IMR-90 (cell line): ENCODE measurements at regions not wholly inside any gene's neighbourhood (a gene's known extent, or its start where the extent isn't known, plus 50 kb on each side); places are given as distances from the start of the nearest gene placed in this dataset.
A peak's percentile ranks its signal among the peaks of the same experiment; 100 is the strongest.

Experiments used
- ATAC-seq: fragments of 200-7000 bp; cut with Tn5 transposase; 2 replicates; pipeline ENCODE4 v1.9.1; 2020; ENCODE audit warnings: low read depth, mild to moderate bottlenecking, moderate library complexity
- BruUV-seq: library from RNA; stranded (reverse); fragments of 400-500 nt; replicated peaks from 2 replicates; lab custom pipeline; 2021; lab: Mats Ljungman, UMichigan
- CTCF ChIA-PET: fragments of 300-600 bp; formaldehyde crosslinking; extraction: SDS; loops from one replicate; lab custom pipeline; 2021; ENCODE audit warnings: antibody characterized with exemption; lab: Yijun Ruan, JAX
- POLR2A ChIA-PET: fragments of 300-600 bp; sonication (Branson Sonifier 250); formaldehyde crosslinking; loops from one replicate; lab custom pipeline; 2022; ENCODE audit warnings: antibody characterized with exemption; ENCODE audit not compliant: unreplicated experiment; lab: Charles Lee
- DNase-seq: peaks from one replicate; pipeline ENCODE4 v3.0.0; 2013
- H2AFZ ChIP-seq: replicated peaks from 2 replicates; pipeline ENCODE3; 2013; ENCODE audit warnings: low read length, mild to moderate bottlenecking; ENCODE audit not compliant: poor library complexity
- H2AK5ac ChIP-seq: 2 replicates; pipeline ENCODE4 v1.6.1; 2013; ENCODE audit warnings: low read depth, low read length, inconsistent platforms
- H2AK9ac ChIP-seq: replicated peaks from 2 replicates; pipeline ENCODE3; 2013; ENCODE audit warnings: mild to moderate bottlenecking, low read depth, low read length, moderate library complexity; ENCODE audit not compliant: poor library complexity
- H2BK120ac ChIP-seq: 2 replicates; pipeline ENCODE4 v1.6.1; 2013; ENCODE audit warnings: low read depth, low read length, inconsistent platforms
- H2BK15ac ChIP-seq: 3 replicates; pipeline ENCODE4 v1.6.1; 2013; ENCODE audit warnings: low read depth, low read length, inconsistent platforms
- H2BK20ac ChIP-seq: 2 replicates; pipeline ENCODE4 v1.6.1; 2013; ENCODE audit warnings: low read depth, mild to moderate bottlenecking, inconsistent platforms, low read length, moderate library complexity
- H2BK5ac ChIP-seq: 2 replicates; pipeline ENCODE4 v1.6.1; 2013; ENCODE audit warnings: mild to moderate bottlenecking, low read depth, low read length, inconsistent platforms; ENCODE audit not compliant: poor library complexity, severe bottlenecking
- H3K14ac ChIP-seq: replicated peaks from 2 replicates; pipeline ENCODE4 v1.6.1; 2013; ENCODE audit warnings: low read depth, low read length, inconsistent platforms
- H3K18ac ChIP-seq: 2 replicates; pipeline ENCODE4 v1.6.1; 2013; ENCODE audit warnings: low read depth, low read length, control low read depth
- H3K23ac ChIP-seq: 2 replicates; pipeline ENCODE4 v1.6.1; 2013; ENCODE audit warnings: low read depth, low read length, inconsistent platforms
- H3K27ac ChIP-seq: 2 replicates; pipeline ENCODE4 v1.5.1; 2013; ENCODE audit warnings: mild to moderate bottlenecking, control low read depth, low read length; ENCODE audit not compliant: insufficient read depth
- H3K27me3 ChIP-seq: 2 replicates; pipeline ENCODE4 v1.6.1; 2013; ENCODE audit warnings: low read length; ENCODE audit not compliant: control insufficient read depth, insufficient read depth
- H3K36me3 ChIP-seq: 2 replicates; pipeline ENCODE4 v1.6.1; 2013; ENCODE audit warnings: low read length, mixed read lengths; ENCODE audit not compliant: control insufficient read depth, insufficient read depth
- H3K4ac ChIP-seq: 2 replicates; pipeline ENCODE4 v1.6.1; 2013; ENCODE audit warnings: low read depth, low read length, inconsistent platforms
- H3K4me1 ChIP-seq: 2 replicates; pipeline ENCODE4 v1.6.1; 2013; ENCODE audit warnings: low read length, mixed read lengths; ENCODE audit not compliant: control insufficient read depth, insufficient read depth
- H3K4me2 ChIP-seq: 2 replicates; pipeline ENCODE4 v1.6.1; 2013; ENCODE audit warnings: low read depth, mild to moderate bottlenecking, control low read depth, low read length, moderate library complexity
- H3K4me3 ChIP-seq: 2 replicates; pipeline ENCODE4 v1.5.1; 2013; ENCODE audit warnings: low read depth, mild to moderate bottlenecking, control low read depth, low read length, moderate library complexity; ENCODE audit not compliant: insufficient read depth
- H3K56ac ChIP-seq: 2 replicates; pipeline ENCODE4 v1.6.1; 2013; ENCODE audit warnings: low read length, inconsistent platforms; ENCODE audit not compliant: insufficient read depth; ENCODE audit errors: extremely low read depth
- H3K79me1 ChIP-seq, 2 experiments: 2 replicates each; pipeline ENCODE4 v1.6.1; 2013; ENCODE audit warnings: low read length in 2 of 2, inconsistent platforms in 1 of 2, low read depth in 1 of 2
- H3K9ac ChIP-seq: 2 replicates; pipeline ENCODE4 v1.6.1; 2013; ENCODE audit warnings: low read depth, low read length, control low read depth
- H3K9me1 ChIP-seq: 2 replicates; pipeline ENCODE4 v1.6.1; 2013; ENCODE audit warnings: low read length, inconsistent platforms; ENCODE audit not compliant: insufficient read depth
- H3K9me3 ChIP-seq: 2 replicates; pipeline ENCODE4 v1.6.1; 2013; ENCODE audit warnings: low read length; ENCODE audit not compliant: control insufficient read depth, insufficient read depth
- H4K20me1 ChIP-seq: 2 replicates; pipeline ENCODE4 v1.6.1; 2013; ENCODE audit warnings: low read length, inconsistent platforms; ENCODE audit not compliant: insufficient read depth
- H4K5ac ChIP-seq: 2 replicates; pipeline ENCODE4 v1.6.1; 2013; ENCODE audit warnings: mild to moderate bottlenecking, low read depth, low read length, control low read depth
- H4K8ac ChIP-seq, 2 experiments: 2 replicates each; pipeline ENCODE4 v1.6.1; 2013; ENCODE audit warnings: low read depth in 2 of 2, low read length in 2 of 2, control low read depth in 1 of 2, inconsistent platforms in 1 of 2
- H4K91ac ChIP-seq: 2 replicates; pipeline ENCODE4 v1.6.1; 2013; ENCODE audit warnings: low read depth, low read length, inconsistent platforms; ENCODE audit not compliant: insufficient read depth
- FOS ChIP-seq: fragments of 150-350 bp; IDR thresholded peaks from 2 replicates; pipeline ENCODE4 v1.6.1; 2016; ENCODE audit warnings: low read depth, low read length
- dilution Hi-C: fragments of 300-500 bp; cut with HindIII; formaldehyde crosslinking; loops from one replicate; pipeline ENCODE4 v1.14.3; 2018; ENCODE audit warnings: low sequenced_read_pairs; ENCODE audit not compliant: unreplicated experiment
- in situ Hi-C: fragments of 300-500 bp; cut with MboI; formaldehyde crosslinking; loops from 3 replicates; pipeline ENCODE4 v1.14.3; 2019; ENCODE audit warnings: low sequenced_read_pairs, inconsistent platforms, mixed read lengths
- intact Hi-C: fragments of 100-400 bp; cut with micrococcal nuclease; formaldehyde crosslinking; loops from 2 replicates; pipeline ENCODE4 v1.10.0; 2022
- TF ChIP-seq, protein P1 (sequence below): conservative IDR thresholded peaks from 2 replicates; pipeline ENCODE4 v1.5.1; 2012; ENCODE audit warnings: mild to moderate bottlenecking, low read depth, low read length, improper control_type of control experiment

DNA sequence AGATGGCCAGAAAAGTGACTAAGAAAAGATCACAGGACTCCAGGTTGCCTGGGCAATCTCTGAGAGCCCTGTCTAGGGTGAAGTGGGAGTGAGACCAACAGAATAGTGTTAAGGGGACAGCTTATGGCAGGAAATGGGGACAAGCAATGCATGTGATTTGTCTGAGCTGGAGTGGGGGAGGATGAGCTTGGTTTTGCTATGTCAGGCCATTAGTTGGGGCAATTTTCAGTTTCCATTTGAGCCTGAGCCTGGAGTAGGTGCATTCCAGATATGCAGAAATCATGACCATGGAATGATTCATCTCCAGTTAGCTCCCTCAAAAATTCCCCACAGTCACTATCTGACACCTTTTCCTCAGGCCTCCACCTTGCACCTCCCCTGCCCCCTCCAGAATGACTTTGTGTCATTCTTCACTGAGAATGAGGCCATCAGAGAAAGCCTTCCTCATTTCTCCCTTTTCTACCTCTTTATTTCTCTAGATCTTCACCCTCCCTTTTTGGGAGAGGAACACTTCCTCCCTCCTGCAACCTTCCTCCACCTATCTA, 150.9 kb upstream of the PLEKHG7 start:
- no peaks in the 10 kb centered on the region for H4K20me1 ChIP-seq
- H3K4me1 ChIP-seq, result peaks cover 3% of the 10 kb centered on the region
- H4K91ac ChIP-seq, result no peak overlapping the region
- H4K5ac ChIP-seq, result 0 out of 2 replicates have a peak overlapping the region, but pooled peaks have one; percentile 15
- H3K9ac ChIP-seq, result no peak overlapping the region
- peak overlapping the region; percentile 33; the same call in 1 of the 2 replicates for H2BK120ac ChIP-seq
- ATAC-seq (peak; percentile 80), DNase-seq (peak; percentile 73)
- H3K4ac ChIP-seq, result peak overlapping the region; percentile 47
- TF ChIP-seq, protein P1, sequence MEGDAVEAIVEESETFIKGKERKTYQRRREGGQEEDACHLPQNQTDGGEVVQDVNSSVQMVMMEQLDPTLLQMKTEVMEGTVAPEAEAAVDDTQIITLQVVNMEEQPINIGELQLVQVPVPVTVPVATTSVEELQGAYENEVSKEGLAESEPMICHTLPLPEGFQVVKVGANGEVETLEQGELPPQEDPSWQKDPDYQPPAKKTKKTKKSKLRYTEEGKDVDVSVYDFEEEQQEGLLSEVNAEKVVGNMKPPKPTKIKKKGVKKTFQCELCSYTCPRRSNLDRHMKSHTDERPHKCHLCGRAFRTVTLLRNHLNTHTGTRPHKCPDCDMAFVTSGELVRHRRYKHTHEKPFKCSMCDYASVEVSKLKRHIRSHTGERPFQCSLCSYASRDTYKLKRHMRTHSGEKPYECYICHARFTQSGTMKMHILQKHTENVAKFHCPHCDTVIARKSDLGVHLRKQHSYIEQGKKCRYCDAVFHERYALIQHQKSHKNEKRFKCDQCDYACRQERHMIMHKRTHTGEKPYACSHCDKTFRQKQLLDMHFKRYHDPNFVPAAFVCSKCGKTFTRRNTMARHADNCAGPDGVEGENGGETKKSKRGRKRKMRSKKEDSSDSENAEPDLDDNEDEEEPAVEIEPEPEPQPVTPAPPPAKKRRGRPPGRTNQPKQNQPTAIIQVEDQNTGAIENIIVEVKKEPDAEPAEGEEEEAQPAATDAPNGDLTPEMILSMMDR, result no peak
- TF ChIP-seq FOS, result 0 out of 2 replicates have a peak, but pooled peaks have one; percentile 9
- H3K27me3 ChIP-seq, result no peaks in the 10 kb centered on the region
- intact Hi-C loops (no loop called here), dilution Hi-C loops (no loop called here), in situ Hi-C loops (no loop called here)
- 0 out of 2 replicates have a peak overlapping the region, but pooled peaks have one; percentile 34 for H3K14ac ChIP-seq
- H2AFZ ChIP-seq, result no peak overlapping the region
- H4K8ac ChIP-seq, result peak overlapping the region in 1 of 2 experiments; percentile 13; a peak in 1 of 4 replicates
- no peaks in the 10 kb centered on the region for H3K79me1 ChIP-seq
- H2AK5ac ChIP-seq, result no peak overlapping the region
- H2BK5ac ChIP-seq, result peak overlapping the region; percentile 25
- CTCF ChIA-PET, result no interaction called here
- peaks cover 4% of the 10 kb centered on the region; the same call in 1 of the 2 replicates for H3K9me1 ChIP-seq
- no peak overlapping the region for H3K27ac ChIP-seq
- H3K23ac ChIP-seq, result 0 out of 2 replicates have a peak overlapping the region, but pooled peaks have one; percentile 32
- no peak overlapping the region for H3K4me2 ChIP-seq
- H3K36me3 ChIP-seq, result no peaks in the 10 kb centered on the region
- peak overlapping the region; percentile 81; the same call in 1 of the 3 replicates for H2BK15ac ChIP-seq
- no peaks in the 10 kb centered on the region for H3K9me3 ChIP-seq
- H3K56ac ChIP-seq, result no peak overlapping the region
- peak overlapping the region; percentile 11; the same call in 1 of the 2 replicates for H2BK20ac ChIP-seq
- POLR2A ChIA-PET, result no interaction called here
- no peak overlapping the region; the same call in 1 of the 2 replicates for H3K18ac ChIP-seq
- H2AK9ac ChIP-seq, result no peak overlapping the region
- BruUV-seq, result no TSS peak
- H3K4me3 ChIP-seq, result no peak overlapping the region
